ENCODE measurements at regions not wholly inside any gene's neighbourhood (a gene's known extent, or its start where the extent isn't known, plus 50 kb on each side); places are given as distances from the start of the nearest gene placed in this dataset.

- H3K9me3 ChIP-seq = no peaks in the 10 kb centered on the region
- H3K4me3 ChIP-seq = no peak overlapping the region
- H3K27ac ChIP-seq = no peak overlapping the region
- TF ChIP-seq POLR2A (IDR thresholded peaks at IDR 0.05) (no peak), CTCF (IDR thresholded peaks at IDR 0.05) (no peak)
- ATAC-seq (no peak), DNase-seq (no peak)
- peaks cover 0 to 28% (median 2%) of the 10 kb centered on the region in 9 donors for H3K27me3 ChIP-seq
- H3K36me3 ChIP-seq = no peaks in the 10 kb centered on the region
- intact Hi-C loops (cut with DNase I) = no loop called here
- no peaks in the 10 kb centered on the region for H3K4me1 ChIP-seq
Observed at GRCh38 chr10:130729876-130730275, 581.6 kb downstream of the TCERG1L start.

GRCh38 chr10:130737186-130737585 is 574.3 kb downstream of the TCERG1L start:
- Histone ChIP-seq H3K4me3 (no peak overlapping the region), H3K36me3 (no peaks in the 10 kb centered on the region), H3K27me3 (peaks cover 0 to 7% (median 0%) of the 10 kb centered on the region in 9 donors), H3K4me1 (no peaks in the 10 kb centered on the region), H3K9me3 (no peaks in the 10 kb centered on the region), H3K27ac (no peak overlapping the region)
- ATAC-seq (no peak), DNase-seq (no peak)
- intact Hi-C loops (cut with DNase I) = no loop called here
- WGBS, 4 donors = 38 to 47% (median 42%) methylated on average over 2 of the region's 2 CpGs
- no peak for TF ChIP-seq POLR2A (IDR thresholded peaks at IDR 0.05)
- no peak for TF ChIP-seq CTCF (IDR thresholded peaks at IDR 0.05)

GRCh38 chr10:130737621-130738020 is 573.9 kb downstream of the TCERG1L start:
- DNase-seq (no peak), ATAC-seq (no peak)
- H3K9me3 ChIP-seq = no peaks in the 10 kb centered on the region
- no peak overlapping the region for H3K4me3 ChIP-seq
- intact Hi-C loops (cut with DNase I) = no loop called here
- no peaks in the 10 kb centered on the region for H3K4me1 ChIP-seq
- 29 to 36% (median 31%) methylated on average over 5 of the region's 5 CpGs for WGBS, 4 donors
- no peak overlapping the region for H3K27ac ChIP-seq
- no peaks in the 10 kb centered on the region for H3K36me3 ChIP-seq
- H3K27me3 ChIP-seq = peaks cover 0 to 7% (median 0%) of the 10 kb centered on the region in 9 donors
- TF ChIP-seq POLR2A (IDR thresholded peaks at IDR 0.05) (no peak), CTCF (IDR thresholded peaks at IDR 0.05) (no peak)

- intact Hi-C loops (cut with DNase I) = no loop called here
- no peak overlapping the region for H3K4me3 ChIP-seq
- WGBS, 4 donors = 83 to 87% (median 86%) methylated on average over 6 of the region's 6 CpGs
- DNase-seq = no peak
- H3K27me3 ChIP-seq = peaks cover 0 to 7% (median 0%) of the 10 kb centered on the region in 9 donors
- H3K9me3 ChIP-seq = no peaks in the 10 kb centered on the region
- no peaks in the 10 kb centered on the region for H3K36me3 ChIP-seq
- TF ChIP-seq POLR2A (IDR thresholded peaks at IDR 0.05) = no peak
- TF ChIP-seq CTCF (IDR thresholded peaks at IDR 0.05) = no peak
- no peak for ATAC-seq
- H3K27ac ChIP-seq = no peak overlapping the region
- H3K4me1 ChIP-seq = no peaks in the 10 kb centered on the region
Observed at GRCh38 chr10:130739016-130739756, 572.3 kb downstream of the TCERG1L start.
